ENCODE measurements at regions not wholly inside any gene's neighbourhood (a gene's known extent, or its start where the extent isn't known, plus 50 kb on each side); places are given as distances from the start of the nearest gene placed in this dataset.

GRCh38 chr6:124888581-124889371 is 73.5 kb upstream of the RNF217 start:
- CTCF ChIA-PET: no interaction called here

GRCh38 chr6:124901084-124901483 is 61.2 kb upstream of the RNF217 start:
- H3K9ac ChIP-seq (ENCODE audit: low read length): no peak overlapping the region
- CTCF ChIA-PET: no interaction called here
- BruUV-seq (replicated peaks): no TSS peak
- no peak for TF ChIP-seq ZFX (IDR thresholded peaks at IDR 0.05)
- no peak for TF ChIP-seq EZH2 (IDR thresholded peaks at IDR 0.05)
- TF ChIP-seq TCF7L2 (IDR thresholded peaks at IDR 0.05; ENCODE audit: borderline replicate concordance, extremely low read depth, insufficient read depth, insufficient read length): no peak
- no peak for TF ChIP-seq SIN3A (IDR thresholded peaks at IDR 0.05; ENCODE audit: low read depth)
- no peak for TF ChIP-seq MAX (IDR thresholded peaks at IDR 0.05)
- TF ChIP-seq POLR2A (IDR thresholded peaks at IDR 0.05; ENCODE audit: borderline replicate concordance, extremely low read depth, insufficient read depth, insufficient read length): no peak
- no peak for TF ChIP-seq CTCF (IDR thresholded peaks at IDR 0.05 in 2 of 3, conservative IDR thresholded peaks at IDR 0.05 in 1 of 3; ENCODE audit: borderline replicate concordance in 1 of 3, insufficient read depth in 1 of 3, low read depth in 2 of 3, low read length in 2 of 3)
- no peak for TF ChIP-seq YY1 (IDR thresholded peaks at IDR 0.05; ENCODE audit: extremely low read depth, insufficient replicate concordance, low read depth, low read length)
- no peak for TF ChIP-seq REST (IDR thresholded peaks at IDR 0.05; ENCODE audit: low read depth)
- no peak for TF ChIP-seq ELF1 (IDR thresholded peaks at IDR 0.05; ENCODE audit: borderline replicate concordance, low read depth)

More at GRCh38 chr6:124888581-124889371, 73.5 kb upstream of the RNF217 start:
- Histone ChIP-seq H3K36me3 (ENCODE audit: control insufficient read depth in 1 of 2, insufficient read depth in 2 of 2, low read length in 2 of 2) (no peaks in the 10 kb centered on the region), H3K4me1 (ENCODE audit: control insufficient read depth in 1 of 2, insufficient read depth in 2 of 2, low read length in 2 of 2) (peaks cover 0 to 5% of the 10 kb centered on the region in 2 experiments; a peak in 2 of 4 replicates), H3K9me3 (ENCODE audit: control insufficient read depth in 1 of 2, insufficient read depth in 1 of 2, low read depth in 1 of 2, low read length in 2 of 2) (no peaks in the 10 kb centered on the region), H3K27me3 (ENCODE audit: insufficient read depth, low read length) (no peaks in the 10 kb centered on the region), H3K27ac (ENCODE audit: low read depth, low read length) (no peak overlapping the region), H2AFZ (ENCODE audit: low read depth, low read length, poor library complexity, severe bottlenecking) (no peak overlapping the region), H3K4me3 (replicated peaks in 1 of 2; ENCODE audit: low read depth in 1 of 2, low read length in 2 of 2) (no peak overlapping the region), H3K9me2 (ENCODE audit: insufficient read depth) (no peaks in the 10 kb centered on the region), H3K79me2 (ENCODE audit: insufficient read depth, low read length) (no peaks in the 10 kb centered on the region), H4K20me1 (ENCODE audit: insufficient read depth) (no peaks in the 10 kb centered on the region), H3K9ac (ENCODE audit: low read length) (no peak overlapping the region), H3K4me2 (ENCODE audit: low read length) (no peak overlapping the region)
- POLR2A ChIA-PET: no interaction called here
- intact Hi-C loops (cut with micrococcal nuclease): no loop called here
- no peak for ATAC-seq
- BruUV-seq (replicated peaks): no TSS peak
- DNase-seq (ENCODE audit: low read depth, low spot score): no peak
- TF ChIP-seq CBX3 (IDR thresholded peaks at IDR 0.05; ENCODE audit: low read depth): no peak
- TF ChIP-seq CEBPB (IDR thresholded peaks at IDR 0.05; ENCODE audit: low read depth): no peak
- no peak for TF ChIP-seq YY1 (IDR thresholded peaks at IDR 0.05; ENCODE audit: extremely low read depth, insufficient replicate concordance, low read depth, low read length)
- TF ChIP-seq ATF3 (IDR thresholded peaks at IDR 0.05): no peak
- RAD21 ChIA-PET (ENCODE audit: low non-redundant PET in 1 of 2, low total read pairs in 2 of 2, uncharacterized antibody in 2 of 2, unreplicated experiment in 2 of 2): no interaction called here

More at GRCh38 chr6:124901084-124901483, 61.2 kb upstream of the RNF217 start:
- intact Hi-C loops (cut with micrococcal nuclease): no loop called here
- Histone ChIP-seq H3K36me3 (ENCODE audit: control insufficient read depth in 1 of 2, insufficient read depth in 2 of 2, low read length in 2 of 2) (no peaks in the 10 kb centered on the region), H3K27me3 (ENCODE audit: insufficient read depth, low read length) (no peaks in the 10 kb centered on the region), H3K4me1 (ENCODE audit: control insufficient read depth in 1 of 2, insufficient read depth in 2 of 2, low read length in 2 of 2) (peaks cover 0 to 4% of the 10 kb centered on the region in 2 experiments; a peak in 1 of 4 replicates), H2AFZ (ENCODE audit: low read depth, low read length, poor library complexity, severe bottlenecking) (no peak overlapping the region), H4K20me1 (ENCODE audit: insufficient read depth) (no peaks in the 10 kb centered on the region), H3K4me3 (replicated peaks in 1 of 2; ENCODE audit: low read depth in 1 of 2, low read length in 2 of 2) (no peak overlapping the region), H3K4me2 (ENCODE audit: low read length) (no peak overlapping the region), H3K9me3 (ENCODE audit: control insufficient read depth in 1 of 2, insufficient read depth in 1 of 2, low read depth in 1 of 2, low read length in 2 of 2) (no peaks in the 10 kb centered on the region), H3K9me2 (ENCODE audit: insufficient read depth) (peaks cover 5% of the 10 kb centered on the region; the same call in 1 of the 2 replicates), H3K79me2 (ENCODE audit: insufficient read depth, low read length) (no peaks in the 10 kb centered on the region), H3K27ac (ENCODE audit: low read depth, low read length) (no peak overlapping the region)
- POLR2A ChIA-PET: no interaction called here
- ATAC-seq (no peak), DNase-seq (ENCODE audit: low read depth, low spot score) (no peak)
- RAD21 ChIA-PET (ENCODE audit: low non-redundant PET in 1 of 2, low total read pairs in 2 of 2, uncharacterized antibody in 2 of 2, unreplicated experiment in 2 of 2): no interaction called here

Measured in HCT116 (cell line).